SK-N-SH (cell line): ENCODE measurements at regions not wholly inside any gene's neighbourhood (a gene's known extent, or its start where the extent isn't known, plus 50 kb on each side); places are given as distances from the start of the nearest gene placed in this dataset.

Experiments
- TF ChIP-seq, protein P1 (sequence below): fragments of 200-600 bp; sonication (generic); IDR thresholded peaks from 2 replicates; pipeline ENCODE4 v1.6.1; 2017; ENCODE audit warnings: antibody characterized with exemption, mild to moderate bottlenecking, moderate library complexity
- TF ChIP-seq, protein P2 (sequence below): IDR thresholded peaks from 2 replicates; pipeline ENCODE4 v1.6.1; 2012; ENCODE audit warnings: mild to moderate bottlenecking, low read depth, low read length, moderate library complexity

DNA sequence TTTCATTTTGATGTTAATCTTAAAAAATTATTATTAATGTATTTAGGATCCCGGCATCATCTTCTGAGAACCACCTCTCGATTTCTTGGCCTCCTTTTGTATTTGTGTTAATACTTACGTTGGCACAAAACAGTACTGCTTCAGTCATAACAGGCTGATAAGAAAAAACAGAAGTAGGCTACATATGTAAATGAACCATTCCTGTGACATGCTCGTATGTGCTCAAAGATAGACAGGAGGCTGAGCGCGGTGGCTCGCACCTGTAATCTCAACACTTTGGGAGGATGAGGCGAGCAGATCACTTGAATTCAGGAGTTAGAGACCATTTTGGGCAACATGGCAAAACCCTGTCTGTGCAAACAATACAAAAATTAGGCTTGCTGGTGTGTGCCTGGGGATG, 109.4 kb upstream of the H2AZ1 start:
- TF ChIP-seq, protein P1, sequence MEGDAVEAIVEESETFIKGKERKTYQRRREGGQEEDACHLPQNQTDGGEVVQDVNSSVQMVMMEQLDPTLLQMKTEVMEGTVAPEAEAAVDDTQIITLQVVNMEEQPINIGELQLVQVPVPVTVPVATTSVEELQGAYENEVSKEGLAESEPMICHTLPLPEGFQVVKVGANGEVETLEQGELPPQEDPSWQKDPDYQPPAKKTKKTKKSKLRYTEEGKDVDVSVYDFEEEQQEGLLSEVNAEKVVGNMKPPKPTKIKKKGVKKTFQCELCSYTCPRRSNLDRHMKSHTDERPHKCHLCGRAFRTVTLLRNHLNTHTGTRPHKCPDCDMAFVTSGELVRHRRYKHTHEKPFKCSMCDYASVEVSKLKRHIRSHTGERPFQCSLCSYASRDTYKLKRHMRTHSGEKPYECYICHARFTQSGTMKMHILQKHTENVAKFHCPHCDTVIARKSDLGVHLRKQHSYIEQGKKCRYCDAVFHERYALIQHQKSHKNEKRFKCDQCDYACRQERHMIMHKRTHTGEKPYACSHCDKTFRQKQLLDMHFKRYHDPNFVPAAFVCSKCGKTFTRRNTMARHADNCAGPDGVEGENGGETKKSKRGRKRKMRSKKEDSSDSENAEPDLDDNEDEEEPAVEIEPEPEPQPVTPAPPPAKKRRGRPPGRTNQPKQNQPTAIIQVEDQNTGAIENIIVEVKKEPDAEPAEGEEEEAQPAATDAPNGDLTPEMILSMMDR, result no peak
- TF ChIP-seq, protein P2, sequence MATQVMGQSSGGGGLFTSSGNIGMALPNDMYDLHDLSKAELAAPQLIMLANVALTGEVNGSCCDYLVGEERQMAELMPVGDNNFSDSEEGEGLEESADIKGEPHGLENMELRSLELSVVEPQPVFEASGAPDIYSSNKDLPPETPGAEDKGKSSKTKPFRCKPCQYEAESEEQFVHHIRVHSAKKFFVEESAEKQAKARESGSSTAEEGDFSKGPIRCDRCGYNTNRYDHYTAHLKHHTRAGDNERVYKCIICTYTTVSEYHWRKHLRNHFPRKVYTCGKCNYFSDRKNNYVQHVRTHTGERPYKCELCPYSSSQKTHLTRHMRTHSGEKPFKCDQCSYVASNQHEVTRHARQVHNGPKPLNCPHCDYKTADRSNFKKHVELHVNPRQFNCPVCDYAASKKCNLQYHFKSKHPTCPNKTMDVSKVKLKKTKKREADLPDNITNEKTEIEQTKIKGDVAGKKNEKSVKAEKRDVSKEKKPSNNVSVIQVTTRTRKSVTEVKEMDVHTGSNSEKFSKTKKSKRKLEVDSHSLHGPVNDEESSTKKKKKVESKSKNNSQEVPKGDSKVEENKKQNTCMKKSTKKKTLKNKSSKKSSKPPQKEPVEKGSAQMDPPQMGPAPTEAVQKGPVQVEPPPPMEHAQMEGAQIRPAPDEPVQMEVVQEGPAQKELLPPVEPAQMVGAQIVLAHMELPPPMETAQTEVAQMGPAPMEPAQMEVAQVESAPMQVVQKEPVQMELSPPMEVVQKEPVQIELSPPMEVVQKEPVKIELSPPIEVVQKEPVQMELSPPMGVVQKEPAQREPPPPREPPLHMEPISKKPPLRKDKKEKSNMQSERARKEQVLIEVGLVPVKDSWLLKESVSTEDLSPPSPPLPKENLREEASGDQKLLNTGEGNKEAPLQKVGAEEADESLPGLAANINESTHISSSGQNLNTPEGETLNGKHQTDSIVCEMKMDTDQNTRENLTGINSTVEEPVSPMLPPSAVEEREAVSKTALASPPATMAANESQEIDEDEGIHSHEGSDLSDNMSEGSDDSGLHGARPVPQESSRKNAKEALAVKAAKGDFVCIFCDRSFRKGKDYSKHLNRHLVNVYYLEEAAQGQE, result no peak
